BJ (cell line): ENCODE measurements at regions not wholly inside any gene's neighbourhood (a gene's known extent, or its start where the extent isn't known, plus 50 kb on each side); places are given as distances from the start of the nearest gene placed in this dataset.

Experiments
- CTCF ChIA-PET: fragments of 350-600 bp; formaldehyde crosslinking; extraction: SDS; loops from one replicate; lab custom pipeline; 2021; ENCODE audit warnings: antibody characterized with exemption, inconsistent platforms; lab: Yijun Ruan, JAX
- POLR2A ChIA-PET: fragments of 300-600 bp; sonication (Branson Sonifier 250); formaldehyde crosslinking; extraction: SDS; loops from one replicate; lab custom pipeline; 2021; ENCODE audit warnings: antibody characterized with exemption; lab: Charles Lee
- DNase-seq: peaks from one replicate; pipeline ENCODE4 v3.0.0-alpha.2; 2011; ENCODE audit warnings: low read depth
- H3K27me3 ChIP-seq: 2 replicates; pipeline ENCODE4 v1.6.0; 2011; ENCODE audit warnings: low read length; ENCODE audit not compliant: control insufficient read depth, insufficient read depth
- H3K36me3 ChIP-seq: 2 replicates; pipeline ENCODE4 v1.5.1; 2011; ENCODE audit warnings: low read length; ENCODE audit not compliant: control insufficient read depth, insufficient read depth
- H3K4me3 ChIP-seq: 2 replicates; pipeline ENCODE4 v1.5.1; 2011; ENCODE audit warnings: low read depth, mild to moderate bottlenecking, control low read depth, low read length
- TF ChIP-seq, protein P1 (sequence below): IDR thresholded peaks from 2 replicates; pipeline ENCODE4 v1.5.1; 2011; ENCODE audit warnings: low read depth, mild to moderate bottlenecking, control low read depth, inconsistent platforms, low read length, moderate library complexity; ENCODE audit not compliant: insufficient read depth

DNA sequence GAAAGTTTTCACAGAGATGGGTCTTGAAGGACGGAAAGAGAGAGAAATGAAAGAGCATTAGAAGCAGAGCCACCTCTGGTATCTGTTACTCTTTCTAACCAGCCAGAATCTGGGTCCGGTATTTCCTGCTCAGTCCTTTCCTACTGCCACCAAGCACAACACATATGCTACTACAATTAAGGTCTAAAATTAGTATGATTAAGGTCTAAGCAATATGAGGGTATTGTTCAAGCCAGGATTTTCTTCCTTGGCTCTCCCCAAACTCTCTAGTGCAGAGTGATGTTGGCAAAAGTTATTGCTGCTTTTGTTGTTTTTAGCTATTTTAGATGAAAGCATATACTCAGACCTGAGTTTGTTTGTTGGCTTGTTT, 59.2 kb upstream of the EED start:
- Histone ChIP-seq H3K4me3 (no peak overlapping the region), H3K27me3 (no peaks in the 10 kb centered on the region), H3K36me3 (no peaks in the 10 kb centered on the region)
- POLR2A ChIA-PET, result no interaction called here
- DNase-seq, result no peak
- TF ChIP-seq, protein P1, sequence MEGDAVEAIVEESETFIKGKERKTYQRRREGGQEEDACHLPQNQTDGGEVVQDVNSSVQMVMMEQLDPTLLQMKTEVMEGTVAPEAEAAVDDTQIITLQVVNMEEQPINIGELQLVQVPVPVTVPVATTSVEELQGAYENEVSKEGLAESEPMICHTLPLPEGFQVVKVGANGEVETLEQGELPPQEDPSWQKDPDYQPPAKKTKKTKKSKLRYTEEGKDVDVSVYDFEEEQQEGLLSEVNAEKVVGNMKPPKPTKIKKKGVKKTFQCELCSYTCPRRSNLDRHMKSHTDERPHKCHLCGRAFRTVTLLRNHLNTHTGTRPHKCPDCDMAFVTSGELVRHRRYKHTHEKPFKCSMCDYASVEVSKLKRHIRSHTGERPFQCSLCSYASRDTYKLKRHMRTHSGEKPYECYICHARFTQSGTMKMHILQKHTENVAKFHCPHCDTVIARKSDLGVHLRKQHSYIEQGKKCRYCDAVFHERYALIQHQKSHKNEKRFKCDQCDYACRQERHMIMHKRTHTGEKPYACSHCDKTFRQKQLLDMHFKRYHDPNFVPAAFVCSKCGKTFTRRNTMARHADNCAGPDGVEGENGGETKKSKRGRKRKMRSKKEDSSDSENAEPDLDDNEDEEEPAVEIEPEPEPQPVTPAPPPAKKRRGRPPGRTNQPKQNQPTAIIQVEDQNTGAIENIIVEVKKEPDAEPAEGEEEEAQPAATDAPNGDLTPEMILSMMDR, result no peak
- CTCF ChIA-PET, result interaction anchor here (0.5 to 0.6 kb wide), 2 partner anchors 94 to 137 kb away, joined by 4 read pairs; no protein-coding TSS in a partner anchor

DNA sequence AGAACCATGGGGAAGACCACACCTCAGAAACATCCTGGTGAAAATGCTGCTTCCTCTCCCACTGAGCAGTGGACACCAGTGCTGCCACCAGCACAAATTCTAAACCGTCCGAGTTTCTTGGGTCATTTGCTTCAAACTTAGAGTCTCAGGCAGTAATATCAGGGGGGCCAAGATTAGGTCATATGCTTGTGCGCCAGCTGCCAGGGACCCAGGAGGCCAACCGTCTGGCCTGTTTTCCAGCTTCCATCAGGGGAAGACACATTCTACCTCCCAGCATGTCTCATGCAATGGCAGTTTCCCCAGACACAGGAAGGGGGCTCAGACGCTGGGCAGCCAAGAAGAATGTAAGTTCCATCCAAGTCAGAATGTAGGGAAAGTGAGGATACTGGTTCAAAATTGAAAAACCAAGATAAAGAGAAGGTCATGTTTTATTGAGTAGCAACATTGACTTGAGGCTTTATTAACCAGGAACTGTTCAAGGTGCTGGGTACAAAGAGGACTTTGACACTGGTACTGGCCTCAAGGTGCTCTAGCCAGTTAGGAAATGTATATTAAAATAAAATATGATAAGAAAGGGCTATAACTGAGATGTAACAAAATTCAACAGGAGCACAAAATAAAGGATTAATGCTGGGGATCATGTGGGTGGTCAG, 59.7 kb upstream of the EED start:
- CTCF ChIA-PET, result interaction anchor here (0.5 to 1.2 kb wide), 3 partner anchors 93 to 143 kb away, joined by 4 to 5 read pairs (median 4); no protein-coding TSS in a partner anchor
- Histone ChIP-seq H3K27me3 (no peaks in the 10 kb centered on the region), H3K36me3 (no peaks in the 10 kb centered on the region), H3K4me3 (no peak overlapping the region)
- no peak for DNase-seq
- POLR2A ChIA-PET, result no interaction called here
- TF ChIP-seq, protein P1, result no peak

DNA sequence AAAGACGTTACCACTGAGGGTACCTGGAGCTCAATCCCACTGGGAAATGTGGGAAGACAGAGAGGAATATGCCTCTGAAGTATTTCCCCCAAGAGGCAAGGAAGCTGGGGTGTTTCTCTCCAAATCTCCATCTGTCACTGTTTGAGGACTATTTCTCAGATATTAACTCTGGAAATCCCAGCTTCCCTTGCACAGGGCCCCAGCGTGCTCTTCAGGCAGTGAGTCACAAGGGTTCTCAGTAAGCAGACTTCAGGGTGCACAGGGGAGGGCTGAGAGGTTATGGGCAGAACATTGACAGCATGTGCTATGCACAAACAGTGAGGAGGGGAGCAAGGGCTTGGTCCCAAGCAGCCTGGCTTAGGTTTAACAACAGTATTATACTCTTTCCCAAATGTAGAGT, 60.9 kb upstream of the EED start:
- TF ChIP-seq, protein P1, result no peak
- Histone ChIP-seq H3K27me3 (no peaks in the 10 kb centered on the region), H3K36me3 (no peaks in the 10 kb centered on the region), H3K4me3 (no peak overlapping the region)
- DNase-seq, result no peak
- CTCF ChIA-PET, result interaction anchor here (1.1 to 1.2 kb wide), 2 partner anchors 115 to 142 kb away, joined by 4 to 5 read pairs; partner anchors contain the start of gene PICALM
- POLR2A ChIA-PET, result interaction anchor here (0.5 kb wide), 1 partner anchor 18 kb away, joined by 3 read pairs; no protein-coding TSS in a partner anchor

DNA sequence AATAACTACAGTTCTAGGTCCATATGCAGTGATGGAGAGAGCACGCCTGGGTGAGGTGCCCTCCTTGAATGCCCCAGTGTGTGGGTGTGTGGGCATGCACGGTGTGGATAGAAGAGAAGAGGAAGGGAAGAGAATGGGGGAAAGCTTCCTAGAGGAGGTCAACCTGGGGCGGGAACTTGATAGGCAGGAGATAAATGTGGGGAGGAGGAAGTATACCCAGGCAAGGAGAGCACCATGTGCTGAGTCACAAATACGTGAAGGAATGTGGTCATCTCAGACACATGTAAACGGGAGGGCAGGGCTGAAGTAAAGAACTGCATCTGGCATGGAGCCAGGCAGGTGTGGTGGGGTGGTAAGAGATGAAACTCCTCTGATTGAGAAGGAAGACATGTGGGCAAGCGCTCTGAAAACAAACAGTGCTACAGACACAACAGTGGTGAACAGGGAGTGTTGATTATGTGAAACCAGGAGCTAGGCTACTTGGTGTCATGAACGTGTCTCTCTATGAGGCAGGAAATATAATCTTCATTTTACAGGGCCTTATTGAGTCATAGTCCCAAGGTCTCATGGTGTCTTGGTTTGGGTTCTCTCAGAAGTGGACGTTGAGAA, 61.5 kb upstream of the EED start:
- Histone ChIP-seq H3K4me3 (no peak overlapping the region), H3K27me3 (no peaks in the 10 kb centered on the region), H3K36me3 (no peaks in the 10 kb centered on the region)
- TF ChIP-seq, protein P1, result no peak
- POLR2A ChIA-PET, result interaction anchor here (0.5 kb wide), 1 partner anchor 19 kb away, joined by 3 read pairs; no protein-coding TSS in a partner anchor
- CTCF ChIA-PET, result interaction anchor here (0.9 to 1.2 kb wide), 3 partner anchors 11 to 141 kb away, joined by 3 to 5 read pairs (median 4); partner anchors contain the start of gene PICALM
- DNase-seq, result no peak

DNA sequence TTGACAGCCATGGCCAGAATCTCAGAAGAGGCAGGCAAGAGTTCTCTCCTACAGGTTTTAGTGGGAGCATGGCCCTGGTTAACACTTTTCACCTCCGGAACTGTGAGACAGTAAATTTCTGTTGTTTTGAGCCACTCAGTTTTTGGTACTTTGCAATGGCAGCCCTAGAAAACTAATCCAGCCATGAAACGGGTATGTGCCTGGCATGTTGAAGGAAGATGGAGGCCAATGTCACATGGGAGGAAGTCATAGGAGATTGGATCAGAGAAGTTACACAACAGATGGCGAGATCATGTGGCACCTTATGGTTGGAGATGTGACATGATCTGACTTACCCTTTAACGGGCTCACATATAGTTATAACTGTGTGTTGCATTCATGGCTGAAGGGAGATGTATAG, 63.2 kb upstream of the EED start:
- POLR2A ChIA-PET, result no interaction called here

More for the DNA sequence above, 63.2 kb upstream of the EED start:
- H3K36me3 ChIP-seq, result no peaks in the 10 kb centered on the region
- no peaks in the 10 kb centered on the region for H3K27me3 ChIP-seq
- CTCF ChIA-PET, result no interaction called here
- TF ChIP-seq, protein P1, result no peak
- no peak overlapping the region for H3K4me3 ChIP-seq
- no peak for DNase-seq
